Activated CD4-positive, alpha-beta T cell treated with anti-CD3 and anti-CD28 coated beads, Interleukin-2, amount 10 ng/mL, durations not matched to agents 24 days and 14 days (primary cell): ENCODE measurements at regions not wholly inside any gene's neighbourhood (a gene's known extent, or its start where the extent isn't known, plus 50 kb on each side); places are given as distances from the start of the nearest gene placed in this dataset.

Experiments
- DNase-seq: peaks from one replicate; pipeline ENCODE4 v3.0.0; 2022
- H3K27ac Mint-ChIP-seq: one replicate; pipeline ENCODE4 v1.8.0; 2022; ENCODE audit warnings: mild to moderate bottlenecking, mixed read lengths
- H3K27me3 Mint-ChIP-seq: one replicate; pipeline ENCODE4 v1.8.0; 2022; ENCODE audit warnings: mixed read lengths
- H3K36me3 Mint-ChIP-seq: one replicate; pipeline ENCODE4 v1.8.0; 2022; ENCODE audit warnings: low read depth, mild to moderate bottlenecking, mixed read lengths
- H3K4me1 Mint-ChIP-seq: one replicate; pipeline ENCODE4 v1.8.0; 2021; ENCODE audit warnings: mixed read lengths
- H3K4me3 Mint-ChIP-seq: one replicate; pipeline ENCODE4 v1.8.0; 2022; ENCODE audit warnings: mild to moderate bottlenecking, moderate library complexity, mixed read lengths
- H3K9me3 Mint-ChIP-seq: one replicate; pipeline ENCODE4 v1.8.0; 2021; ENCODE audit warnings: mixed read lengths
- intact Hi-C: fragments of 100-400 bp; cut with micrococcal nuclease; formaldehyde crosslinking; loops from one replicate; pipeline ENCODE4 v1.15.1; 2023

- no peaks in the 10 kb centered on the region for H3K27me3 Mint-ChIP-seq
- H3K27ac Mint-ChIP-seq: no peak overlapping the region
- no peak for DNase-seq
- no peak overlapping the region for H3K4me3 Mint-ChIP-seq
- H3K36me3 Mint-ChIP-seq: no peaks in the 10 kb centered on the region
- intact Hi-C loops: no loop called here
- H3K4me1 Mint-ChIP-seq: no peaks in the 10 kb centered on the region
- H3K9me3 Mint-ChIP-seq: no peaks in the 10 kb centered on the region
Measured at GRCh38 chr1:218677026-218677425, 331.9 kb downstream of the TGFB2 start.

- H3K27ac Mint-ChIP-seq: no peak overlapping the region
- H3K27me3 Mint-ChIP-seq: no peaks in the 10 kb centered on the region
- DNase-seq: no peak
- H3K36me3 Mint-ChIP-seq: no peaks in the 10 kb centered on the region
- H3K4me3 Mint-ChIP-seq: no peak overlapping the region
- intact Hi-C loops: no loop called here
- H3K9me3 Mint-ChIP-seq: no peaks in the 10 kb centered on the region
- H3K4me1 Mint-ChIP-seq: no peaks in the 10 kb centered on the region
Measured at GRCh38 chr1:218679391-218679790, 334.3 kb downstream of the TGFB2 start.

- intact Hi-C loops: no loop called here
- Mint-ChIP-seq H3K36me3 (no peaks in the 10 kb centered on the region), H3K27me3 (no peaks in the 10 kb centered on the region), H3K4me3 (no peak overlapping the region), H3K4me1 (no peaks in the 10 kb centered on the region), H3K27ac (no peak overlapping the region), H3K9me3 (no peaks in the 10 kb centered on the region)
- no peak for DNase-seq
Measured at GRCh38 chr1:218679988-218680748, 335.0 kb downstream of the TGFB2 start.

- DNase-seq: no peak
- H3K4me1 Mint-ChIP-seq: no peaks in the 10 kb centered on the region
- H3K9me3 Mint-ChIP-seq: no peaks in the 10 kb centered on the region
- no peaks in the 10 kb centered on the region for H3K36me3 Mint-ChIP-seq
- intact Hi-C loops: no loop called here
- H3K27me3 Mint-ChIP-seq: no peaks in the 10 kb centered on the region
- H3K27ac Mint-ChIP-seq: no peak overlapping the region
- H3K4me3 Mint-ChIP-seq: no peak overlapping the region
Measured at GRCh38 chr1:218683242-218683641, 338.1 kb downstream of the TGFB2 start.

- DNase-seq: no peak
- no peaks in the 10 kb centered on the region for H3K4me1 Mint-ChIP-seq
- intact Hi-C loops: no loop called here
- no peak overlapping the region for H3K27ac Mint-ChIP-seq
- H3K27me3 Mint-ChIP-seq: no peaks in the 10 kb centered on the region
- H3K4me3 Mint-ChIP-seq: no peak overlapping the region
- H3K9me3 Mint-ChIP-seq: no peaks in the 10 kb centered on the region
- no peaks in the 10 kb centered on the region for H3K36me3 Mint-ChIP-seq
Measured at GRCh38 chr1:218686258-218686657, 341.1 kb downstream of the TGFB2 start.

- Mint-ChIP-seq H3K27ac (no peak overlapping the region), H3K36me3 (no peaks in the 10 kb centered on the region), H3K27me3 (no peaks in the 10 kb centered on the region), H3K4me3 (no peak overlapping the region), H3K9me3 (no peaks in the 10 kb centered on the region), H3K4me1 (no peaks in the 10 kb centered on the region)
- intact Hi-C loops: no loop called here
- DNase-seq: no peak
Measured at GRCh38 chr1:218686761-218687160, 341.6 kb downstream of the TGFB2 start.

- Mint-ChIP-seq H3K36me3 (no peaks in the 10 kb centered on the region), H3K9me3 (no peaks in the 10 kb centered on the region), H3K27ac (no peak overlapping the region), H3K27me3 (no peaks in the 10 kb centered on the region), H3K4me3 (no peak overlapping the region), H3K4me1 (no peaks in the 10 kb centered on the region)
- intact Hi-C loops: no loop called here
- DNase-seq: no peak
Measured at GRCh38 chr1:218692808-218693207, 347.7 kb downstream of the TGFB2 start.

GRCh38 chr1:218693599-218693998, 348.5 kb downstream of the TGFB2 start:
- H3K36me3 Mint-ChIP-seq: no peaks in the 10 kb centered on the region
- H3K27ac Mint-ChIP-seq: no peak overlapping the region
- H3K4me1 Mint-ChIP-seq: no peaks in the 10 kb centered on the region
- H3K27me3 Mint-ChIP-seq: no peaks in the 10 kb centered on the region
- no peaks in the 10 kb centered on the region for H3K9me3 Mint-ChIP-seq
- no peak overlapping the region for H3K4me3 Mint-ChIP-seq
- DNase-seq: no peak
- intact Hi-C loops: no loop called here

GRCh38 chr1:218694085-218694484, 348.9 kb downstream of the TGFB2 start:
- H3K36me3 Mint-ChIP-seq: no peaks in the 10 kb centered on the region
- DNase-seq: no peak
- H3K4me1 Mint-ChIP-seq: no peaks in the 10 kb centered on the region
- no peak overlapping the region for H3K27ac Mint-ChIP-seq
- H3K9me3 Mint-ChIP-seq: no peaks in the 10 kb centered on the region
- intact Hi-C loops: no loop called here
- no peak overlapping the region for H3K4me3 Mint-ChIP-seq
- no peaks in the 10 kb centered on the region for H3K27me3 Mint-ChIP-seq

GRCh38 chr1:218694636-218695035, 349.5 kb downstream of the TGFB2 start:
- Mint-ChIP-seq H3K36me3 (no peaks in the 10 kb centered on the region), H3K4me1 (no peaks in the 10 kb centered on the region), H3K4me3 (no peak overlapping the region), H3K27ac (no peak overlapping the region), H3K27me3 (no peaks in the 10 kb centered on the region), H3K9me3 (no peaks in the 10 kb centered on the region)
- DNase-seq: no peak
- intact Hi-C loops: no loop called here

GRCh38 chr1:218695525-218695924, 350.4 kb downstream of the TGFB2 start:
- Mint-ChIP-seq H3K27me3 (no peaks in the 10 kb centered on the region), H3K4me3 (no peak overlapping the region), H3K27ac (no peak overlapping the region), H3K9me3 (no peaks in the 10 kb centered on the region), H3K4me1 (no peaks in the 10 kb centered on the region), H3K36me3 (no peaks in the 10 kb centered on the region)
- DNase-seq: no peak
- intact Hi-C loops: no loop called here

- Mint-ChIP-seq H3K27me3 (no peaks in the 10 kb centered on the region), H3K4me1 (no peaks in the 10 kb centered on the region), H3K4me3 (no peak overlapping the region), H3K27ac (no peak overlapping the region), H3K9me3 (no peaks in the 10 kb centered on the region), H3K36me3 (no peaks in the 10 kb centered on the region)
- intact Hi-C loops: no loop called here
- no peak for DNase-seq
Measured at GRCh38 chr1:218698141-218698540, 353.0 kb downstream of the TGFB2 start.

- H3K4me1 Mint-ChIP-seq: no peaks in the 10 kb centered on the region
- no peak for DNase-seq
- intact Hi-C loops: no loop called here
- H3K9me3 Mint-ChIP-seq: no peaks in the 10 kb centered on the region
- no peaks in the 10 kb centered on the region for H3K27me3 Mint-ChIP-seq
- H3K36me3 Mint-ChIP-seq: no peaks in the 10 kb centered on the region
- no peak overlapping the region for H3K27ac Mint-ChIP-seq
- no peak overlapping the region for H3K4me3 Mint-ChIP-seq
Measured at GRCh38 chr1:218699421-218699820, 354.3 kb downstream of the TGFB2 start.

GRCh38 chr1:218699865-218700264, 354.7 kb downstream of the TGFB2 start:
- DNase-seq: no peak
- H3K9me3 Mint-ChIP-seq: no peaks in the 10 kb centered on the region
- no peaks in the 10 kb centered on the region for H3K36me3 Mint-ChIP-seq

GRCh38 chr1:218700666-218701065, 355.5 kb downstream of the TGFB2 start:
- no peaks in the 10 kb centered on the region for H3K27me3 Mint-ChIP-seq
- no peaks in the 10 kb centered on the region for H3K4me1 Mint-ChIP-seq
- intact Hi-C loops: no loop called here
- no peaks in the 10 kb centered on the region for H3K36me3 Mint-ChIP-seq
- H3K9me3 Mint-ChIP-seq: no peaks in the 10 kb centered on the region
- H3K27ac Mint-ChIP-seq: no peak overlapping the region
- H3K4me3 Mint-ChIP-seq: no peak overlapping the region
- no peak for DNase-seq

More at GRCh38 chr1:218699865-218700264, 354.7 kb downstream of the TGFB2 start:
- Mint-ChIP-seq H3K27ac (no peak overlapping the region), H3K4me1 (no peaks in the 10 kb centered on the region), H3K4me3 (no peak overlapping the region), H3K27me3 (no peaks in the 10 kb centered on the region)
- intact Hi-C loops: no loop called here
